Trophoblast cell (in vitro differentiated cells and primary cell): ENCODE measurements at regions not wholly inside any gene's neighbourhood (a gene's known extent, or its start where the extent isn't known, plus 50 kb on each side); places are given as distances from the start of the nearest gene placed in this dataset.

Experiments
- DNase-seq, 2 donors: peaks; one replicate each; pipeline ENCODE4 v3.0.0-alpha.2; 2016
- H2AFZ ChIP-seq: 2 replicates; pipeline ENCODE4 v1.6.1; 2013; ENCODE audit warnings: low read length, moderate library complexity, mild to moderate bottlenecking; ENCODE audit not compliant: insufficient read depth, poor library complexity
- H2AK5ac ChIP-seq: 2 replicates; pipeline ENCODE4 v1.6.1; 2013; ENCODE audit warnings: mild to moderate bottlenecking, low read length
- H2BK120ac ChIP-seq: 2 replicates; pipeline ENCODE4 v1.6.1; 2013; ENCODE audit warnings: low read length, mild to moderate bottlenecking, moderate library complexity; ENCODE audit not compliant: insufficient read depth, poor library complexity
- H2BK12ac ChIP-seq: 2 replicates; pipeline ENCODE4 v1.6.1; 2013; ENCODE audit warnings: mild to moderate bottlenecking, low read length, moderate library complexity
- H2BK5ac ChIP-seq: 2 replicates; pipeline ENCODE4 v1.6.1; 2013; ENCODE audit warnings: low read length, low read depth, moderate library complexity, mild to moderate bottlenecking; ENCODE audit not compliant: poor library complexity
- H3K14ac ChIP-seq: 2 replicates; pipeline ENCODE4 v1.6.1; 2013; ENCODE audit warnings: mild to moderate bottlenecking, low read length
- H3K18ac ChIP-seq: 2 replicates; pipeline ENCODE4 v1.6.1; 2013; ENCODE audit warnings: mild to moderate bottlenecking, low read length
- H3K23ac ChIP-seq: 2 replicates; pipeline ENCODE4 v1.6.1; 2013; ENCODE audit warnings: low read length
- H3K27ac ChIP-seq: 2 replicates; pipeline ENCODE4 v1.5.1; 2013; ENCODE audit warnings: low read depth, mild to moderate bottlenecking, inconsistent platforms, low read length, moderate library complexity
- H3K27me3 ChIP-seq: 2 replicates; pipeline ENCODE4 v1.6.1; 2013; ENCODE audit warnings: inconsistent platforms, mild to moderate bottlenecking, low read length, moderate library complexity; ENCODE audit not compliant: insufficient read depth
- H3K36me3 ChIP-seq, 2 experiments: 1 replicate in 1 of 2; 2 replicates in 1 of 2; pipeline ENCODE4 v1.6.1; 2013; ENCODE audit warnings: low read length in 2 of 2, mild to moderate bottlenecking in 2 of 2, moderate library complexity in 1 of 2; ENCODE audit not compliant: insufficient read depth in 2 of 2, control insufficient read depth in 1 of 2
- H3K4ac ChIP-seq: 2 replicates; pipeline ENCODE4 v1.6.1; 2013; ENCODE audit warnings: low read depth, mild to moderate bottlenecking, low read length, moderate library complexity
- H3K4me1 ChIP-seq, 2 experiments: 1 replicate in 1 of 2; 2 replicates in 1 of 2; pipeline ENCODE4 v1.6.1; 2013; ENCODE audit warnings: low read length in 2 of 2, mild to moderate bottlenecking in 2 of 2, moderate library complexity in 1 of 2; ENCODE audit not compliant: insufficient read depth in 2 of 2, control insufficient read depth in 1 of 2
- H3K4me2 ChIP-seq: 2 replicates; pipeline ENCODE4 v1.6.1; 2013; ENCODE audit warnings: inconsistent platforms, mild to moderate bottlenecking, low read length, moderate library complexity
- H3K4me3 ChIP-seq: 2 replicates; pipeline ENCODE4 v1.5.1; 2013; ENCODE audit warnings: mild to moderate bottlenecking, low read depth, low read length, inconsistent platforms
- H3K79me1 ChIP-seq: one replicate; pipeline ENCODE4 v1.6.1; 2013; ENCODE audit warnings: low read length
- H3K79me2 ChIP-seq: 2 replicates; pipeline ENCODE4 v1.6.1; 2013; ENCODE audit warnings: low read length, mild to moderate bottlenecking; ENCODE audit not compliant: control insufficient read depth, insufficient read depth, poor library complexity
- H3K9ac ChIP-seq: 2 replicates; pipeline ENCODE4 v1.6.1; 2013; ENCODE audit warnings: mild to moderate bottlenecking, low read length
- H3K9me3 ChIP-seq: 2 replicates; pipeline ENCODE4 v1.6.1; 2013; ENCODE audit warnings: low read depth, mild to moderate bottlenecking, control low read depth, inconsistent platforms, low read length; ENCODE audit not compliant: insufficient read depth
- H4K12ac ChIP-seq: 2 replicates; pipeline ENCODE4 v1.6.1; 2013; ENCODE audit warnings: low read depth, mild to moderate bottlenecking, low read length, moderate library complexity
- H4K8ac ChIP-seq: 2 replicates; pipeline ENCODE4 v1.6.1; 2013; ENCODE audit warnings: low read depth, mild to moderate bottlenecking, low read length, moderate library complexity
- H4K91ac ChIP-seq: one replicate; pipeline ENCODE4 v1.6.1; 2013; ENCODE audit warnings: low read depth, mild to moderate bottlenecking, low read length, moderate library complexity
- WGBS: extraction: QIAGEN DNeasy Blood & Tissue Kit; methylation state at CpG from one replicate; pipeline ENCODE4 v1.1.7; 2013; ENCODE audit warnings: missing lambda C conversion rate; ENCODE audit not compliant: insufficient read length, insufficient coverage; ENCODE audit errors: extremely low coverage; 5-methylcytosine and 5-hydroxymethylcytosine counted together

- Histone ChIP-seq H3K4me2 (no peak overlapping the region), H2BK12ac (no peak overlapping the region), H3K79me1 (no peaks in the 10 kb centered on the region), H4K8ac (no peak overlapping the region), H2BK5ac (no peak overlapping the region), H3K4ac (no peak overlapping the region), H3K9ac (no peak overlapping the region), H3K14ac (no peak overlapping the region), H3K23ac (no peak overlapping the region), H3K79me2 (no peaks in the 10 kb centered on the region), H4K12ac (no peak overlapping the region), H2AFZ (no peak overlapping the region), H3K4me1 (no peaks in the 10 kb centered on the region), H3K4me3 (no peak overlapping the region), H3K18ac (no peak overlapping the region), H3K9me3 (no peaks in the 10 kb centered on the region), H2BK120ac (no peak overlapping the region), H2AK5ac (no peak overlapping the region), H3K36me3 (no peaks in the 10 kb centered on the region), H3K27ac (no peak overlapping the region), H3K27me3 (no peaks in the 10 kb centered on the region), H4K91ac (no peak overlapping the region)
- no peak for DNase-seq
Measured at GRCh38 chr3:168552251-168552650, 456.5 kb upstream of the GOLIM4 start.

GRCh38 chr3:168548719-168549118 lies 453.0 kb upstream of the GOLIM4 start:
- Histone ChIP-seq H3K23ac (no peak overlapping the region), H3K18ac (no peak overlapping the region), H3K14ac (no peak overlapping the region), H3K27me3 (no peaks in the 10 kb centered on the region), H3K4me2 (no peak overlapping the region), H2AK5ac (no peak overlapping the region), H4K91ac (no peak overlapping the region), H3K4me3 (no peak overlapping the region), H3K9ac (no peak overlapping the region), H2BK120ac (no peak overlapping the region), H3K9me3 (no peaks in the 10 kb centered on the region), H2BK12ac (no peak overlapping the region), H3K36me3 (no peaks in the 10 kb centered on the region), H4K8ac (no peak overlapping the region), H3K4ac (no peak overlapping the region), H3K4me1 (no peaks in the 10 kb centered on the region), H3K27ac (no peak overlapping the region), H3K79me1 (no peaks in the 10 kb centered on the region), H3K79me2 (no peaks in the 10 kb centered on the region), H2BK5ac (no peak overlapping the region), H2AFZ (no peak overlapping the region), H4K12ac (no peak overlapping the region)
- DNase-seq, result no peak
- WGBS, result no CpG with 5 or more reads among the region's 2 CpGs

GRCh38 chr3:168546707-168547106 lies 451.0 kb upstream of the GOLIM4 start:
- H3K9me3 ChIP-seq, result no peaks in the 10 kb centered on the region
- H2BK5ac ChIP-seq, result no peak overlapping the region
- H2AFZ ChIP-seq, result no peak overlapping the region
- no peak overlapping the region for H3K14ac ChIP-seq
- no peak overlapping the region for H4K12ac ChIP-seq
- H2AK5ac ChIP-seq, result no peak overlapping the region
- no peak overlapping the region for H3K23ac ChIP-seq
- no peak overlapping the region for H4K8ac ChIP-seq
- no peak overlapping the region for H3K4ac ChIP-seq
- DNase-seq, result no peak
- WGBS, result 100% methylated on average over 2 of the region's 7 CpGs
- no peaks in the 10 kb centered on the region for H3K79me1 ChIP-seq
- H3K9ac ChIP-seq, result no peak overlapping the region
- H3K27ac ChIP-seq, result no peak overlapping the region
- no peaks in the 10 kb centered on the region for H3K27me3 ChIP-seq
- no peak overlapping the region for H4K91ac ChIP-seq
- no peaks in the 10 kb centered on the region for H3K79me2 ChIP-seq
- no peak overlapping the region for H3K4me2 ChIP-seq
- H2BK12ac ChIP-seq, result no peak overlapping the region
- H3K36me3 ChIP-seq, result no peaks in the 10 kb centered on the region
- H3K18ac ChIP-seq, result no peak overlapping the region
- no peak overlapping the region for H3K4me3 ChIP-seq
- no peaks in the 10 kb centered on the region for H3K4me1 ChIP-seq
- H2BK120ac ChIP-seq, result no peak overlapping the region

- no peak overlapping the region for H4K12ac ChIP-seq
- no peak overlapping the region for H2AFZ ChIP-seq
- no peak for DNase-seq
- no peak overlapping the region for H3K4me3 ChIP-seq
- no peak overlapping the region for H2BK12ac ChIP-seq
- no peak overlapping the region for H3K9ac ChIP-seq
- H3K14ac ChIP-seq, result no peak overlapping the region
- H3K4me1 ChIP-seq, result no peaks in the 10 kb centered on the region
- H4K8ac ChIP-seq, result no peak overlapping the region
- H3K9me3 ChIP-seq, result no peaks in the 10 kb centered on the region
- no peak overlapping the region for H2BK5ac ChIP-seq
- H4K91ac ChIP-seq, result no peak overlapping the region
- no peak overlapping the region for H2BK120ac ChIP-seq
- H3K18ac ChIP-seq, result no peak overlapping the region
- no peaks in the 10 kb centered on the region for H3K79me1 ChIP-seq
- WGBS, result no CpG with 5 or more reads among the region's 1 CpG
- H3K27me3 ChIP-seq, result no peaks in the 10 kb centered on the region
- H3K36me3 ChIP-seq, result no peaks in the 10 kb centered on the region
- H3K27ac ChIP-seq, result no peak overlapping the region
- no peaks in the 10 kb centered on the region for H3K79me2 ChIP-seq
- H3K4ac ChIP-seq, result no peak overlapping the region
- H3K4me2 ChIP-seq, result no peak overlapping the region
- H2AK5ac ChIP-seq, result no peak overlapping the region
- H3K23ac ChIP-seq, result no peak overlapping the region
Measured at GRCh38 chr3:168545591-168545990, 449.9 kb upstream of the GOLIM4 start.
